Cardiac fibroblast (primary cell): ENCODE measurements at regions not wholly inside any gene's neighbourhood (a gene's known extent, or its start where the extent isn't known, plus 50 kb on each side); places are given as distances from the start of the nearest gene placed in this dataset.
A peak's percentile ranks its signal among the peaks of the same experiment; 100 is the strongest.

Experiments
- DNase-seq, 2 donors: peaks; one replicate each; pipeline versions ENCODE4 v3.0.0 to v3.0.0-alpha.2; 2010; ENCODE audit warnings: low read depth in 2 of 2
- H3K4me3 ChIP-seq, 2 donors: replicated peaks in 1 of 2; 1 replicate in 1 of 2; 2 replicates in 1 of 2; pipeline ENCODE4 v1.5.1; 2011; ENCODE audit warnings: low read depth in 2 of 2, low read length in 2 of 2, mild to moderate bottlenecking in 2 of 2, moderate library complexity in 1 of 2
- TF ChIP-seq, protein P1 (sequence below): IDR thresholded peaks from one replicate; pipeline ENCODE4 v1.5.1; 2011; ENCODE audit warnings: low read depth, mild to moderate bottlenecking, low read length, inconsistent platforms

DNA sequence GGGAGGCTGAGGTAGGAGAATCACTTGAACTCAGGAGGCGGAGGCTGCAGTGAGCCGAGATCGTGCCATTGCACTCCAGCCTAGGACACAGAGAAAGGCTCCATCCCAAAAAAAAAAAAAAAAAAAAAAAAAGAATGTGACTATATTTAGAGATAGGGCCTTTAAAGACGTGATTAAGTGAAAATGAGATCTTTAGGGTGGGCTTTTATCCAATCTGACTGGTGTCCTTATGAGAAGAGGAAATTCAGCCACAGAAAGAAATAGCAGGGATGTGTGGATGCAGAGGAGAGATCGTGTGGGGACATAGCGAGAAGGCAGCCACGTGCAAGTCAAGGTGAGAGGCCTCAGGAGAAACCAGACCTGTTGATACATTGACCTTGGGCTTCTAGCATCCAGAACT is 69.9 kb upstream of the ACSL3 start:
- no peak for DNase-seq
- H3K4me3 ChIP-seq = no peak overlapping the region
- TF ChIP-seq, protein P1, sequence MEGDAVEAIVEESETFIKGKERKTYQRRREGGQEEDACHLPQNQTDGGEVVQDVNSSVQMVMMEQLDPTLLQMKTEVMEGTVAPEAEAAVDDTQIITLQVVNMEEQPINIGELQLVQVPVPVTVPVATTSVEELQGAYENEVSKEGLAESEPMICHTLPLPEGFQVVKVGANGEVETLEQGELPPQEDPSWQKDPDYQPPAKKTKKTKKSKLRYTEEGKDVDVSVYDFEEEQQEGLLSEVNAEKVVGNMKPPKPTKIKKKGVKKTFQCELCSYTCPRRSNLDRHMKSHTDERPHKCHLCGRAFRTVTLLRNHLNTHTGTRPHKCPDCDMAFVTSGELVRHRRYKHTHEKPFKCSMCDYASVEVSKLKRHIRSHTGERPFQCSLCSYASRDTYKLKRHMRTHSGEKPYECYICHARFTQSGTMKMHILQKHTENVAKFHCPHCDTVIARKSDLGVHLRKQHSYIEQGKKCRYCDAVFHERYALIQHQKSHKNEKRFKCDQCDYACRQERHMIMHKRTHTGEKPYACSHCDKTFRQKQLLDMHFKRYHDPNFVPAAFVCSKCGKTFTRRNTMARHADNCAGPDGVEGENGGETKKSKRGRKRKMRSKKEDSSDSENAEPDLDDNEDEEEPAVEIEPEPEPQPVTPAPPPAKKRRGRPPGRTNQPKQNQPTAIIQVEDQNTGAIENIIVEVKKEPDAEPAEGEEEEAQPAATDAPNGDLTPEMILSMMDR = no peak

DNA sequence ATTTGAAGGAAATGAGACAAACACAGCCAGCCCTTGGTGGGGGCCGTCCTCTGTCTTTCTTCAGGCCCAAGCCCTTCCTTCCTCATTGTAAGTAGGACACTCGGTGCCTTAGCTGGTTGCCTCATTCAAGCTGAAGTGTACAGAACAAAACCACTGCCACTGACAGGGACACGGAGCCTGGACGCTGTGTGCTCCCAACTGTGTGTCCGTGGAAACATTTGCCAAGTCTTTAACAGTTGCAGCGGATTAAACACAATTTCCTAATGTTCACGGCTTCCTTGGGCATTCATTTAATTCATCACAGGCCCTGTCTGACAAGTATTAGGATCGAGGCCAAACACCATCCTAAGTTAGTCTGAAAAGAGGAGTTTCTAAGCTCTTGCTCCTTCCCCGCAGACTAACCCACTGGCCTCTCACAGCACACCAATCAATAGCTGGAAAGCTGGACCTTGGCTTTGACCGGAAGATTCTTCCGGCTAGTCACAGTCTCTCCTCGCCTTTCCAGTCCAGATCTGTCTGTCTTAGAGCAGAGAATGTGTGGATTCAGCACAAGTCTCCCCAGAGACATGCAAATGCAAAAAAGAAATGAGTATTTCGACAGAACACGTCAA is 68.7 kb upstream of the ACSL3 start:
- TF ChIP-seq, protein P1 = no peak
- DNase-seq = peak; percentile 65 to 67
- H3K4me3 ChIP-seq = no peak overlapping the region

DNA sequence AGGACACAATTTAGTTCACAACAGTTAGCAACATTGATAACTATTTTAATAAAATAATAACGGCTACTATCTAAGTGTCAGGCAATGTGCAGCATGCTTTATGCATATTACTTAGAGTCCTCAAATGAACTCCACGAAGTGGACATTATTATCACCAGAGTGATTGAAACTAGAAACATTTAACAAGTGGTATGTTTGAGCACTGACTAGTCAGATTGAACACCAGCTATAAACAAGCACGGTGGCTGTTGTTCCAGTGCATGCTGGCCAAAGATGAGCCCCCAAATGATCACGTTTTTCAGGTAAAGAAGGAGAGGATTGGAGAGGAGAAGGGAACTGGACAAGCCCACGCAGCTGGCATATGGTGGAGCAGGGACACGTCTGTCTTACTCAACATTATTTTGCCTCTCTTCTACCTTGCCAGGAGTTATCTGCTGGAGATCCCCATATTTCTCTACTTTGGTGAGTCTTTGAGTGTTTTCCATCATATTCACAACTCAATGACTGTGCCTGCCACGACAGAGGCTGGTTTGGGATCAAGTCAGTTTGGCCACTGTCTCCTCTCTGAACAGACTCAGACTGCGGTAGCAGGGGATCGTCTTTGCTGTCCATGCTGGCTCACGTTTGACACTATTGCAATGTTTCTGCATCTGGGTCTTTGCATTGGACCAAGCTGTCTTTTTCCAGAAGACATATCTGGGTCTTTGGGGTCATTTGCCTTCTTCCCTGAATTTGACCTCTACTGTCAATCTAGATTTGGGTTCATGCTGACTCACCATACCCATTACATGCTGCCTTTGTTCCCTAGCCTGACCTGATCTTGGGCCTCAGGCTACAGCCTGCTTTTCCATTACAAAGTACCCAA is 66.0 kb upstream of the ACSL3 start:
- H3K4me3 ChIP-seq = no peak overlapping the region
- TF ChIP-seq, protein P1 = no peak
- no peak for DNase-seq

DNA sequence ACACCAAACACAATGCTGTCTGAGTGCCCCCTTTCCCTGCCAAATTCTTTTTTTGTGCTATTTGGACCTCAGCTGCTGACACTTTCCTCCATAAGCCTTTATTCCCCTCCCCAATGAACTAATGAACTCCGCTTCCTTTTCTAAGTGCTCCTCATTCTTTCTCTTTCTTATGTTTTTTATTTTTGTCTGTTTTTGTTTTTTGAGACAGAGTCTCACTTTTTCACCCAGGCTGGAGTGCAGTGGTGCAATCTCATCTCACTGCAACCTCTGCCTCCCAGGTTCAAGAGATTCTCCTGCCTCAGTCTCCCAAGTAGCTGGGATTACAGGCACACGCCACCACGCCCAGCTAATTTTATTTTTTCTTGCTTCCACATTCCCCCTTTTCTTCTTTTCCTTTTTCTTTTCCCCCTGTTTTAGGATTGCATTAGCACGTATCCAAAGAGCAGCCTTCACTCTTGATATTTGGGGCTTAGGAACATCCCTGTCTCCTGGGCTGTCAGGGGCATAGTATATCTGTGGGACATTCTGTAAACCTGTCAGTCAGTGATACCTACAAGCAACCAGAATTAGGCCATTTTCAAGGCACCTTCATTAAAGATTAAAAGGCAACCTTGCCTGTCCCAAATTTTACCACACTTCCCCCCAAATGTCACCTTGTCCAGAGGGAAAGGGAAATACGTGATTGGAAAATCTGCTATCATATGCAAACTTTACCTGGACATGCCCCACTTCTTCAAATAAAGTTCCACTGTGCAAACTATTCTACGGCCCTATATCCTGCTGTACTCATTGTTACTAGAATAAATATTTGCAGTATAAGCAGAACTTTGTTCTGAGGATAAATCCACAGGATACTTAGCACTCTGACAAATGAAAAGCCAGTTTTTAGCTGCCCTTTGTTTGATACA is 65.1 kb upstream of the ACSL3 start:
- TF ChIP-seq, protein P1 = no peak
- DNase-seq = no peak
- no peak overlapping the region for H3K4me3 ChIP-seq

DNA sequence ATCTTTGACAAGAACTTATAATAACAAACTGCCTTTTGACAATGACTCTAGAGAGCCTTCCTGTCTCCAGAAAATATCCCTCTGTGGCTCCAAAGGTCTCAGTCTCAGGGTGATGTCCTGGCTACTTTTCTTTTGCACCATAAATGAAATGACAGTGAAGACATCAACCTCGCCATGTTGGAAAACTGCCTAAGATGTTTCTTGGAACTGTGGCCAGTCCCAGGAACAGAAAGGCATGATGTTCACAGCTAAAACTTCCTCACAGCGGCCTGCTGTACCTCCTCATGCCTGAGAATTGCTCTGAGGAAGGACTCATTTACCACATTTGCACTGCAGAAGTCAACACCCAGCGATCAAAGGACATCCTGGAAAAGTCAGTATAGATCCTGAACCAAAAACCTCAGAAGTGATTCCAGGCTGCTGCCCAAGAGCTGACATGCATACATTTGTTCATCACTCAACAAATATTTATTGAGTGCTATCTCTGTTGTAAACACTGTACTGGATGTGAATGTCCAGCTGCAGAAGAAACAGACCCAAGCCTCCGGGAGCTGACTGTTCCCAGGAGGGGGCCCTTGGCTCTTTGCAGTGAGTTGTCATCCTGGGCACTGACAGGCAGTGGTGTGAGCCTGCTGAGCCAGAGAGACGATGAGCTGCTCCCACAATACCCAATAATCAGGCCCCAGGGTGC is 64.3 kb upstream of the ACSL3 start:
- TF ChIP-seq, protein P1 = no peak
- H3K4me3 ChIP-seq = no peak overlapping the region
- peak; percentile 13 to 18 for DNase-seq

DNA sequence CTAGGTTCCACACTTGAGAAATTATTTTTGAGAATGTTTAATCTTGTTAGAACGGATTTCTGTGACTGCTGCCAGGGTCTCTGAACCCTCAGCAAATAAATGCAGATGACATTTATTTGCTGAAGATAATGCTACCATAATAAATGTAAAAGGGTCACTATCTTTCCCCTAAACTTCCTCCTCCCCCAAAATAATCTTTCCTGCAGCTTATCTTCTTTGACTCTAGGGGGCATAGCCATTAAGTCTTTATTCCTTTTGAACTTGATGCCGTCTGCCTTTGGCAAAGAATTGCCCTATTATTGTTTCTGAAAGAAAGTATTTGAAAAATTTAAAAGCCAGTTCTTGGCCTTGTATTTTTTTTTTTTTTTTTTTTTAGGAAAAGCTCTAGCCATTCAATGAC is 63.6 kb upstream of the ACSL3 start:
- TF ChIP-seq, protein P1 = peak; percentile 59
- DNase-seq = peak; percentile 66 to 67
- H3K4me3 ChIP-seq = no peak overlapping the region
